H9 (cell line): ENCODE measurements at regions not wholly inside any gene's neighbourhood (a gene's known extent, or its start where the extent isn't known, plus 50 kb on each side); places are given as distances from the start of the nearest gene placed in this dataset.

ENCODE experiments used
- DNase-seq: peaks from one replicate; pipeline ENCODE4 v3.0.0-alpha.2; 2017
- H2AFZ ChIP-seq: one replicate; pipeline ENCODE4 v1.6.1; 2013; ENCODE audit warnings: mild to moderate bottlenecking, low read length, control low read depth, moderate library complexity
- H2AK5ac ChIP-seq: 2 replicates; pipeline ENCODE4 v1.6.1; 2013; ENCODE audit warnings: low read length, control low read depth, mixed read lengths; ENCODE audit not compliant: insufficient read length
- H2BK120ac ChIP-seq: one replicate; pipeline ENCODE4 v1.6.1; 2013; ENCODE audit warnings: low read depth, mild to moderate bottlenecking, low read length, control low read depth, inconsistent platforms; ENCODE audit not compliant: poor library complexity, severe bottlenecking
- H2BK12ac ChIP-seq: 2 replicates; pipeline ENCODE4 v1.6.1; 2013; ENCODE audit warnings: low read length, control low read depth, mixed read lengths, low read depth; ENCODE audit not compliant: insufficient read length
- H2BK15ac ChIP-seq: 2 replicates; pipeline ENCODE4 v1.6.1; 2013; ENCODE audit warnings: low read depth, low read length, control low read depth
- H2BK20ac ChIP-seq: one replicate; pipeline ENCODE4 v1.6.1; 2013; ENCODE audit warnings: low read depth, mild to moderate bottlenecking, low read length, control low read depth, inconsistent platforms; ENCODE audit not compliant: poor library complexity, severe bottlenecking
- H2BK5ac ChIP-seq: 2 replicates; pipeline ENCODE4 v1.6.1; 2013; ENCODE audit warnings: low read length, control low read depth, mixed read lengths; ENCODE audit not compliant: insufficient read length
- H3K14ac ChIP-seq: 2 replicates; pipeline ENCODE4 v1.6.1; 2013; ENCODE audit warnings: low read length, control low read depth; ENCODE audit not compliant: insufficient read depth
- H3K18ac ChIP-seq: 2 replicates; pipeline ENCODE4 v1.6.1; 2013; ENCODE audit warnings: low read depth, mild to moderate bottlenecking, mixed read lengths, low read length, control low read depth; ENCODE audit not compliant: insufficient read length
- H3K23ac ChIP-seq: 2 replicates; pipeline ENCODE4 v1.6.1; 2013; ENCODE audit warnings: low read length, control low read depth, mixed read lengths, low read depth; ENCODE audit not compliant: insufficient read length
- H3K23me2 ChIP-seq: 2 replicates; pipeline ENCODE4 v1.6.1; 2013; ENCODE audit warnings: low read depth, mild to moderate bottlenecking, mixed read lengths, low read length, control low read depth; ENCODE audit not compliant: insufficient read length, poor library complexity, severe bottlenecking
- H3K27ac ChIP-seq: 2 replicates; pipeline ENCODE4 v1.5.1; 2013; ENCODE audit warnings: low read length, control low read depth, mixed read lengths, low read depth; ENCODE audit not compliant: insufficient read length
- H3K27me3 ChIP-seq: 2 replicates; pipeline ENCODE4 v1.6.1; 2013; ENCODE audit warnings: low read length, control low read depth, inconsistent platforms; ENCODE audit not compliant: insufficient read depth
- H3K4ac ChIP-seq: 2 replicates; pipeline ENCODE4 v1.6.1; 2013; ENCODE audit warnings: low read depth, mild to moderate bottlenecking, control low read depth, inconsistent platforms, low read length, moderate library complexity
- H3K4me1 ChIP-seq: 2 replicates; pipeline ENCODE4 v1.6.1; 2013; ENCODE audit warnings: low read length, control low read depth, inconsistent platforms; ENCODE audit not compliant: insufficient read depth
- H3K4me2 ChIP-seq: 2 replicates; pipeline ENCODE4 v1.6.1; 2013; ENCODE audit warnings: low read length, control low read depth, mixed read lengths; ENCODE audit not compliant: insufficient read length, insufficient read depth
- H3K56ac ChIP-seq: 2 replicates; pipeline ENCODE4 v1.6.1; 2013; ENCODE audit warnings: low read depth, mild to moderate bottlenecking, mixed read lengths, low read length, control low read depth; ENCODE audit not compliant: insufficient read length
- H3K79me1 ChIP-seq: 2 replicates; pipeline ENCODE4 v1.6.1; 2013; ENCODE audit warnings: low read depth, mild to moderate bottlenecking, moderate library complexity, low read length, control low read depth, inconsistent platforms; ENCODE audit not compliant: insufficient read depth, poor library complexity, severe bottlenecking
- H3K79me2 ChIP-seq: 2 replicates; pipeline ENCODE4 v1.6.1; 2013; ENCODE audit warnings: low read length, control low read depth, inconsistent platforms; ENCODE audit not compliant: insufficient read depth
- H3K9ac ChIP-seq: 2 replicates; pipeline ENCODE4 v1.6.1; 2013; ENCODE audit warnings: low read length, control low read depth, mixed read lengths; ENCODE audit not compliant: insufficient read length; ENCODE audit errors: extremely low read depth
- H3K9me3 ChIP-seq: one replicate; pipeline ENCODE4 v1.6.1; 2013; ENCODE audit warnings: low read depth, low read length, inconsistent platforms; ENCODE audit not compliant: control insufficient read depth
- H3T11ph ChIP-seq: one replicate; pipeline ENCODE4 v1.6.1; 2013; ENCODE audit warnings: mild to moderate bottlenecking, low read length, control low read depth, inconsistent platforms
- H4K20me1 ChIP-seq: one replicate; pipeline ENCODE4 v1.6.1; 2013; ENCODE audit not compliant: control insufficient read depth, insufficient read length, insufficient read depth
- H4K5ac ChIP-seq: 2 replicates; pipeline ENCODE4 v1.6.1; 2013; ENCODE audit warnings: low read depth, mild to moderate bottlenecking, mixed read lengths, low read length, control low read depth; ENCODE audit not compliant: insufficient read length
- H4K8ac ChIP-seq: replicated peaks from 2 replicates; pipeline ENCODE4 v1.6.1; 2013; ENCODE audit warnings: low read length, control low read depth, mixed read lengths, low read depth; ENCODE audit not compliant: insufficient read length
- H4K91ac ChIP-seq: 2 replicates; pipeline ENCODE4 v1.6.1; 2013; ENCODE audit warnings: low read depth, mild to moderate bottlenecking, moderate library complexity, mixed read lengths, low read length, control low read depth; ENCODE audit not compliant: insufficient read length
- H3K27ac Mint-ChIP-seq, 3 experiments: 2 replicates in 2 of 3; 3 replicates in 1 of 3; pipeline ENCODE4 v1.8.0; 2020 to 2021; ENCODE audit warnings: mixed read lengths in 3 of 3, mild to moderate bottlenecking in 1 of 3, moderate library complexity in 1 of 3
- H3K27me3 Mint-ChIP-seq: 2 replicates; pipeline ENCODE4 v1.8.0; 2021; ENCODE audit warnings: low read depth, mild to moderate bottlenecking, moderate library complexity, mixed read lengths
- H3K36me3 Mint-ChIP-seq, 3 experiments: 2 replicates in 2 of 3; 3 replicates in 1 of 3; pipeline ENCODE4 v1.8.0; 2020 to 2021; ENCODE audit warnings: low read depth in 3 of 3, mixed read lengths in 3 of 3; ENCODE audit not compliant: insufficient read depth in 1 of 3
- H3K4me1 Mint-ChIP-seq, 2 experiments: 2 replicates each; pipeline ENCODE4 v1.8.0; 2020; ENCODE audit warnings: mixed read lengths in 2 of 2
- H3K4me3 Mint-ChIP-seq, 2 experiments: 2 replicates in 1 of 2; 3 replicates in 1 of 2; pipeline ENCODE4 v1.8.0; 2020 to 2021; ENCODE audit warnings: mild to moderate bottlenecking in 2 of 2, mixed read lengths in 2 of 2, moderate library complexity in 1 of 2
- H3K9me3 Mint-ChIP-seq, 2 experiments: 2 replicates in 1 of 2; 3 replicates in 1 of 2; pipeline ENCODE4 v1.8.0; 2020; ENCODE audit warnings: mild to moderate bottlenecking in 2 of 2, mixed read lengths in 2 of 2, moderate library complexity in 1 of 2
- WGBS: extraction: QIAGEN DNeasy Blood & Tissue Kit; methylation state at CpG from one replicate; pipeline ENCODE4 v1.1.7; 2013; ENCODE audit warnings: missing lambda C conversion rate, low lambda C conversion rate, mixed read lengths; ENCODE audit not compliant: insufficient read length; ENCODE audit errors: extremely low coverage; 5-methylcytosine and 5-hydroxymethylcytosine counted together
- TF ChIP-seq, protein P1 (sequence below): fragments of 200-600 bp; sonication (generic); conservative IDR thresholded peaks from 3 replicates; pipeline ENCODE4 v1.8.0; 2021; ENCODE audit warnings: antibody characterized with exemption, mild to moderate bottlenecking

DNA sequence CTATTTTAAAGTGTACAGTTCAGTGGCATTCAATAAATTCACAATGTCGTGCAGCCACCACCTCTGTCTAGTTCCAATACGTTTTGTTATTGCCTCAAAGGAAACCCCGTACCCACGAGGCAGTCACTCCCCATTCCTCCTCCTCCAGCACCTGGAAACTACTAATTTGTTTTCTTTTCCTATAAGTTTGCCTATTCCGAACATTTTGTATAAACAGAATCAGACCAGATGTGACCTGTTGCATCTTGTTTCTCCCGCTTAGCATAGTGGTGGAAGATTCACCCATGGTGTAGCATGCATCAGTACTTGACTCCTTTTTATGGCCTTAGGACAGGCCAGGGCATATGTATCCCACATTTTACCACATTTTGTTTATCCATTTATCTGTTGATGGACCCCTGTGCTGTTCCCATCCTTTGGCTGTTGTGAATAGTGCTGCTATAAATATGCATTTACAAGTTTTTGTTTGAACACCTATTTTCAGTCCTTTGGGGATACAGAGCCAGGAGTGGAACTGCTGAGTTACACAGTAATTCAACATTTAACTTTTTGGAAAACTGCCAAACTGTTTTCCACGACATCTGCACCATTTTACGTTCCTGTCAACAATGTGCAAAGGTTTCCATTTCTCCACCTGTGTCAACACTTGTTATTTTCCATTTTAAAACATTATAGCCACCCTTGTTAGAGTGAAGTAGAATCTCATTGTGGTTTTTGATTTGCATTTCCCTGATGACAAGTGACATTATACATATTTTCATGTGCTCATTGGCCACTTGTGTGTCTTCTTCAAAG, 57.8 kb upstream of the STX18 start:
- no peak overlapping the region for H3K27ac ChIP-seq
- no peak overlapping the region for H3T11ph ChIP-seq
- no peaks in the 10 kb centered on the region for H3K23me2 ChIP-seq
- H3K79me2 ChIP-seq = no peaks in the 10 kb centered on the region
- Mint-ChIP-seq H3K27ac (no peak overlapping the region; a peak in 1 of 7 replicates), H3K9me3 (peaks cover 13 to 16% of the 10 kb centered on the region in 2 experiments), H3K4me1 (peaks cover 4 to 6% of the 10 kb centered on the region in 2 experiments), H3K4me3 (no peak overlapping the region), H3K27me3 (peaks cover 2% of the 10 kb centered on the region; the same call in 1 of the 2 replicates), H3K36me3 (peaks cover 19 to 27% (median 22%) of the 10 kb centered on the region in 3 experiments)
- H3K4me1 ChIP-seq = no peaks in the 10 kb centered on the region
- no peak overlapping the region for H4K8ac ChIP-seq
- no peak overlapping the region for H2BK12ac ChIP-seq
- no peak overlapping the region for H2BK20ac ChIP-seq
- DNase-seq = no peak
- TF ChIP-seq, protein P1, sequence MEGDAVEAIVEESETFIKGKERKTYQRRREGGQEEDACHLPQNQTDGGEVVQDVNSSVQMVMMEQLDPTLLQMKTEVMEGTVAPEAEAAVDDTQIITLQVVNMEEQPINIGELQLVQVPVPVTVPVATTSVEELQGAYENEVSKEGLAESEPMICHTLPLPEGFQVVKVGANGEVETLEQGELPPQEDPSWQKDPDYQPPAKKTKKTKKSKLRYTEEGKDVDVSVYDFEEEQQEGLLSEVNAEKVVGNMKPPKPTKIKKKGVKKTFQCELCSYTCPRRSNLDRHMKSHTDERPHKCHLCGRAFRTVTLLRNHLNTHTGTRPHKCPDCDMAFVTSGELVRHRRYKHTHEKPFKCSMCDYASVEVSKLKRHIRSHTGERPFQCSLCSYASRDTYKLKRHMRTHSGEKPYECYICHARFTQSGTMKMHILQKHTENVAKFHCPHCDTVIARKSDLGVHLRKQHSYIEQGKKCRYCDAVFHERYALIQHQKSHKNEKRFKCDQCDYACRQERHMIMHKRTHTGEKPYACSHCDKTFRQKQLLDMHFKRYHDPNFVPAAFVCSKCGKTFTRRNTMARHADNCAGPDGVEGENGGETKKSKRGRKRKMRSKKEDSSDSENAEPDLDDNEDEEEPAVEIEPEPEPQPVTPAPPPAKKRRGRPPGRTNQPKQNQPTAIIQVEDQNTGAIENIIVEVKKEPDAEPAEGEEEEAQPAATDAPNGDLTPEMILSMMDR = no peak
- no peak overlapping the region for H4K5ac ChIP-seq
- no peaks in the 10 kb centered on the region; the same call in 1 of the 2 replicates for H3K27me3 ChIP-seq
- H3K4me2 ChIP-seq = no peak overlapping the region
- H2AK5ac ChIP-seq = no peak overlapping the region
- no CpG with 5 or more reads among the region's 8 CpGs for whole genome bisulfite sequencing
- H3K14ac ChIP-seq = no peak overlapping the region
- no peak overlapping the region for H3K4ac ChIP-seq
- no peaks in the 10 kb centered on the region for H4K20me1 ChIP-seq
- no peak overlapping the region for H3K23ac ChIP-seq
- H3K56ac ChIP-seq = no peak overlapping the region
- no peak overlapping the region for H3K9ac ChIP-seq
- H2AFZ ChIP-seq = no peak overlapping the region
- H4K91ac ChIP-seq = no peak overlapping the region
- H2BK5ac ChIP-seq = no peak overlapping the region
- no peak overlapping the region for H3K18ac ChIP-seq
- no peak overlapping the region for H2BK15ac ChIP-seq
- no peak overlapping the region for H2BK120ac ChIP-seq
- no peaks in the 10 kb centered on the region for H3K79me1 ChIP-seq
- H3K9me3 ChIP-seq = peaks cover 12% of the 10 kb centered on the region
